ENCODE measurements at regions not wholly inside any gene's neighbourhood (a gene's known extent, or its start where the extent isn't known, plus 50 kb on each side); places are given as distances from the start of the nearest gene placed in this dataset.

- DNase-seq (ENCODE audit: low read depth in 1 of 2, low spot score in 1 of 2): no peak
- in situ Hi-C loops (cut with HindIII; ENCODE audit: low pct_unique_long_range_greater_than_20kb, low sequenced_read_pairs): no loop called here
- no peak for TF ChIP-seq JUND (IDR thresholded peaks at IDR 0.05; ENCODE audit: low read depth)
Measured at GRCh38 chr18:56414357-56414756, 224.0 kb downstream of the TXNL1 start.

DNA sequence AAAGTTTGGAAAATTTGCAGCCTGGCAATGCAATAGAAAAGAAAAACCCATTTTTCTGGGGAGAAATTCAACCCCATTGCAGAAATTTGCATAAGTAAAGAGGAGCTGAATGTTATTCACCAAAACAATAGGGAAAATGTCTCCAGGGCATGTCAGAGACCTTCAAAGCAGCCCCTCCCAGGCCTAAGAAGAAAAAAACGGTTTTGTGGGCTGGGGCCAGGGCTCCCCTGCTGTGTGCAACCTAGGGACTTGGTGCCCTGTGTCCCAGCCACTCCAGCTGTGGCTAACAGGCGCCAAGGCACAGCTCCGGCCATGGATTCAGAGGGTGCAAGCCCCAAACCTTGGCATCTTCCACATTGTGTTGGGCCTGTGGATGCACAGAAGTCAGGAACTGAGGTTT lies 224.5 kb downstream of the TXNL1 start:
- TF ChIP-seq JUND (IDR thresholded peaks at IDR 0.05; ENCODE audit: low read depth): no peak
- no peak for DNase-seq (ENCODE audit: low read depth in 1 of 2, low spot score in 1 of 2)
- in situ Hi-C loops (cut with HindIII; ENCODE audit: low pct_unique_long_range_greater_than_20kb, low sequenced_read_pairs): no loop called here

DNA sequence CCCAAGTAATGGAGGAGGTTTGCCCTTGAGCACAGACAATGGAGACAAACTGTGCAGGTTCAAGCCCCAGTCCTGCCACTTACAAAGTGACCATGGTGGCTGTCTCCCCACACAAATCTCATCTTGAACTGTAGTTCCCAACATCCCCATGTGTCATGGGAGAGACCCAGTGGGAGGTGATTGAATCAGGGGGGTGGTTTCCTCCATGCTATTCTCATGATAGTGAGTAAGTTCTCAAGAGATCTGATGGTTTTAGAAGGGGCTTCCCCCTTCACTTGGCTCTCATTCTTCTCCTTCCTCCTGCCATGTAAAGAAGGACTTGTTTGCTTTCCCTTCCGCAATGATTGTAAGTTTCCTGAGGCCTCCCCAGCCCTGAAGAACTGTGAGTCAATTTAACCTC lies 225.4 kb downstream of the TXNL1 start:
- no peak for TF ChIP-seq JUND (IDR thresholded peaks at IDR 0.05; ENCODE audit: low read depth)
- in situ Hi-C loops (cut with HindIII; ENCODE audit: low pct_unique_long_range_greater_than_20kb, low sequenced_read_pairs): no loop called here
- DNase-seq (ENCODE audit: low read depth in 1 of 2, low spot score in 1 of 2): no peak

DNA sequence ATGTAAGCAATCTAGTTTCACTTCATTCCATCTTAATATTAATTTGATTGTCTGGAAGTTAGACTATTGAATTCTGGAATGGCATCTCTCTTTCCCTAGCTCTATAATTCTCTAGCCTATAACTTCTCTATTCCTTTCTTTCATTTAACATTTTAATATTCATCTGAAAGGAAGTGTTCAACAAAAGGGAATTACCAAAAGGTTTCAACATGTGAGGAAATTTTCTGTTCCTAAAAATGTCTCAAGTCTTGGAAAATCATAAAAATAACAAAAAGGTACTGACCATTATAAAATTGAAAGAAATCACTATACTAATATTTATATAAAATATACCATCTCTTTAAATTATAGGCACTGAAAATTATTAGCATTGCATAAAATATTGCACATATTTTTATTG lies 228.7 kb downstream of the TXNL1 start:
- no peak for DNase-seq (ENCODE audit: low read depth in 1 of 2, low spot score in 1 of 2)
- TF ChIP-seq JUND (IDR thresholded peaks at IDR 0.05; ENCODE audit: low read depth): no peak
- in situ Hi-C loops (cut with HindIII; ENCODE audit: low pct_unique_long_range_greater_than_20kb, low sequenced_read_pairs): no loop called here

- no peak for DNase-seq (ENCODE audit: low read depth in 1 of 2, low spot score in 1 of 2)
- in situ Hi-C loops (cut with HindIII; ENCODE audit: low pct_unique_long_range_greater_than_20kb, low sequenced_read_pairs): no loop called here
- no peak for TF ChIP-seq JUND (IDR thresholded peaks at IDR 0.05; ENCODE audit: low read depth)
Measured at GRCh38 chr18:56407646-56408180, 230.7 kb downstream of the TXNL1 start.

DNA sequence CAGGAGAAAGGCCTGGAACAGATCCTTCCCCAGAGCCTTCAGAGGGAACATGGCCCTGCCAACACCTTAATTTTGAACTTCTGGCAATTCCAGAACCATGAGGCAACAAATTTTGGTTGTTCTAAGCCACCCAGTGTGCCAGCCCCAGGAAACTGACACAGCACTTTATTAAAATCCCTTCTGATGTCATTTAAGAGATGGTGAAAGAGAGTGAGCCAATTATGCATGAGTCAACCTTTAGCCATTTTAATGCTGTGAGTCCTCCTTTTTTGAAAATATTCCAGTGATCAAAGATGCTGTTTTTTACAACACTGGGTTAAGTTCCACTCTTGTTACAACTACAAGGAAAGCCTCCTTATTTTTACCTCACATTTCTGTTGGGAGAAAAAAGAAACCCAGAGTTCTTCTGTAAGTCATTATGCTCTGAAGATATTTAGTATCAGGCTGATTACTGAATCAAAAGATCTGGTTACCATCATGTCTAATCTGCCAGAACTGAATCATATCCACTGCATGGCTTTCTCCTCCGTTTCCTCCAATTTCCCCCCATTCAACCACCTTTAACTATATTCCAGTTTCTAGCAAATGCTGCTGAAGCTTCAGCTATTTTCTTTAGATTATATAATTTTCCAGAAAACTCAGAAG lies 235.4 kb downstream of the TXNL1 start:
- TF ChIP-seq JUND (IDR thresholded peaks at IDR 0.05; ENCODE audit: low read depth): no peak
- no peak for DNase-seq (ENCODE audit: low read depth in 1 of 2, low spot score in 1 of 2)
- in situ Hi-C loops (cut with HindIII; ENCODE audit: low pct_unique_long_range_greater_than_20kb, low sequenced_read_pairs): no loop called here

GRCh38 chr18:56393870-56394269 lies 244.5 kb downstream of the TXNL1 start:
- no peak for TF ChIP-seq JUND (IDR thresholded peaks at IDR 0.05; ENCODE audit: low read depth)
- in situ Hi-C loops (cut with HindIII; ENCODE audit: low pct_unique_long_range_greater_than_20kb, low sequenced_read_pairs): no loop called here

DNA sequence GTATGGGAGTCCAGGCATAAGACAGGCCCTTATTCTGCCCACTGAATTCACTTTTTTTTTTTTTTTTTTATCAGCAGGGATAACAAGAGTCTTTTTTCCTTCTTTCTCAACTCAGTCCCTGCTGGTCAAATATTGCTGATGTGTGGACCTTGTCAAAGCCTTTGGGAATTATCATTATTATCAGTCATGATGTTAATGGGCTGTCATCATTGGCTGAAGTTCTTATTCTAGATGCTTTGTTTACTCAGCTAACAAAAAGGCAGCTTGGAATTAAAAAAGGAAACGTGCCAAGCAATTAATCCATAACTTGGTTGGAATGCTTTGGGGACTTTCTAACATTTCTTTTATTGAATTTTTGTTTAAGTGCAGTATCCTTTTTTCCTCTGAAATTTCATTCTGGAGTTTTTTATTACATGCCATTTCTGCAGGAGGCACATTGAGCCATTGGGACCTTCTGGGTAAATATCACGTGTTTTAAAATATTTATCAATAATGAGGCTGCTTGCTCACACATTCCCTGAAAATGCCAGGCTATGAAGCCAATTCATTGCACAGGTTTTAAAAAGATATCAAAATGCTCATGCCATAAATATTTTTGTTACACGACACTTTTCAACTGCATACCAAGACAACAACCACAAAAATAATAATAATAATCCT lies 246.3 kb downstream of the TXNL1 start:
- DNase-seq (ENCODE audit: low read depth in 1 of 2, low spot score in 1 of 2): no peak
- in situ Hi-C loops (cut with HindIII; ENCODE audit: low pct_unique_long_range_greater_than_20kb, low sequenced_read_pairs): no loop called here
- no peak for TF ChIP-seq JUND (IDR thresholded peaks at IDR 0.05; ENCODE audit: low read depth)

More at GRCh38 chr18:56393870-56394269, 244.5 kb downstream of the TXNL1 start:
- no peak for DNase-seq (ENCODE audit: low read depth in 1 of 2, low spot score in 1 of 2)

GRCh38 chr18:56390626-56391025 lies 247.8 kb downstream of the TXNL1 start:
- in situ Hi-C loops (cut with HindIII; ENCODE audit: low pct_unique_long_range_greater_than_20kb, low sequenced_read_pairs): no loop called here
- no peak for TF ChIP-seq JUND (IDR thresholded peaks at IDR 0.05; ENCODE audit: low read depth)
- DNase-seq (ENCODE audit: low read depth in 1 of 2, low spot score in 1 of 2): no peak

GRCh38 chr18:56389190-56389589 lies 249.2 kb downstream of the TXNL1 start:
- DNase-seq (ENCODE audit: low read depth in 1 of 2, low spot score in 1 of 2): no peak
- TF ChIP-seq JUND (IDR thresholded peaks at IDR 0.05; ENCODE audit: low read depth): no peak
- in situ Hi-C loops (cut with HindIII; ENCODE audit: low pct_unique_long_range_greater_than_20kb, low sequenced_read_pairs): no loop called here

- in situ Hi-C loops (cut with HindIII; ENCODE audit: low pct_unique_long_range_greater_than_20kb, low sequenced_read_pairs): no loop called here
- TF ChIP-seq JUND (IDR thresholded peaks at IDR 0.05; ENCODE audit: low read depth): no peak
- DNase-seq (ENCODE audit: low read depth in 1 of 2, low spot score in 1 of 2): no peak
Measured at GRCh38 chr18:56388571-56388970, 249.8 kb downstream of the TXNL1 start.

- TF ChIP-seq JUND (IDR thresholded peaks at IDR 0.05; ENCODE audit: low read depth): no peak
- in situ Hi-C loops (cut with HindIII; ENCODE audit: low pct_unique_long_range_greater_than_20kb, low sequenced_read_pairs): no loop called here
- DNase-seq (ENCODE audit: low read depth in 1 of 2, low spot score in 1 of 2): no peak
Measured at GRCh38 chr18:56386856-56387255, 251.5 kb downstream of the TXNL1 start.

DNA sequence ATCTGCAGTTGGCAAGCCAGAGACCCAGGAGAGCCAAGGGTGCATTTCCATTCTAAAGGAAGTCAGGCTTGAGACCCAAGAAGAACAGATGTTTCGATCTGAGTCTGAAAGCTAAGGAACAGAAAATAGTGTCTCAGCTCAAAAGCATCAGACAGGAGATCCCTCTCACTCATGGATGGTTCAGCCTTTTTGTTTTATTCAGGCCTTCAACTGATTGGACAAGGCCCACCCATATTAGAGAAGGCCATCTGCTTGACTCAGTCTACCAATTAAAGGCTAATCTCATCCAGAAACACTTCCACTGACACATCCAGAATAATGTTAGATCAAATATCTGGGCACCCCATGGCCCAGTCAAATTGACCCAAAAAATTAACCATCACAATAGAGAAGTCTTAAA lies 255.0 kb downstream of the TXNL1 start:
- TF ChIP-seq JUND (IDR thresholded peaks at IDR 0.05; ENCODE audit: low read depth): no peak
- in situ Hi-C loops (cut with HindIII; ENCODE audit: low pct_unique_long_range_greater_than_20kb, low sequenced_read_pairs): no loop called here
- no peak for DNase-seq (ENCODE audit: low read depth in 1 of 2, low spot score in 1 of 2)
